Gastroesophageal sphincter (tissue), 4 donors: ENCODE measurements at regions not wholly inside any gene's neighbourhood (a gene's known extent, or its start where the extent isn't known, plus 50 kb on each side); places are given as distances from the start of the nearest gene placed in this dataset.

Experiments
- ATAC-seq: fragments of 150-250 bp; one replicate; pipeline ENCODE4 v1.9.1; 2016; ENCODE audit warnings: mild to moderate bottlenecking, moderate library complexity
- H3K27ac ChIP-seq, 4 donors: fragments of 200-600 bp; sonication (generic) in 3 of 4; 1 replicate in 3 of 4; 2 replicates in 1 of 4; pipeline ENCODE4 v1.5.1; 2016 to 2019
- H3K27me3 ChIP-seq: fragments of 200-600 bp; sonication (generic); one replicate; pipeline ENCODE4 v1.5.1; 2019
- H3K36me3 ChIP-seq, 2 donors: fragments of 200-600 bp; sonication (generic); one replicate each; pipeline ENCODE4 v1.5.1; 2019; ENCODE audit warnings: control low read depth in 1 of 2
- H3K4me1 ChIP-seq, 3 donors: fragments of 200-600 bp; sonication (generic); 1 replicate in 2 of 3; 2 replicates in 1 of 3; pipeline ENCODE4 v1.5.1; 2016 to 2019; ENCODE audit warnings: control low read depth in 2 of 3
- H3K4me3 ChIP-seq, 2 donors: fragments of 200-600 bp; sonication (generic); one replicate each; pipeline ENCODE4 v1.5.1; 2019; ENCODE audit warnings: mild to moderate bottlenecking in 1 of 2, moderate library complexity in 1 of 2
- H3K9me3 ChIP-seq, 3 donors: fragments of 200-600 bp; sonication (generic); one replicate each; pipeline ENCODE4 v1.5.1; 2017 to 2019; ENCODE audit warnings: control low read depth in 2 of 3
- EP300 ChIP-seq: sonication (generic); formaldehyde crosslinking; IDR thresholded peaks from one replicate; pipeline ENCODE4 v1.6.1; 2017; ENCODE audit warnings: antibody characterized with exemption, mild to moderate bottlenecking
- POLR2A ChIP-seq, 2 donors: fragments of 450-650 bp; IDR thresholded peaks; one replicate each; pipeline ENCODE4 v1.6.1; 2017; ENCODE audit warnings: antibody characterized with exemption in 2 of 2, mild to moderate bottlenecking in 2 of 2, moderate library complexity in 1 of 2
- POLR2AphosphoS5 ChIP-seq: sonication (generic); formaldehyde crosslinking; IDR thresholded peaks from one replicate; pipeline ENCODE4 v1.6.1; 2017; ENCODE audit warnings: antibody characterized with exemption
- WGBS, 2 donors: methylation state at CpG; one replicate each; pipeline ENCODE4 v1.1.5; 2018; ENCODE audit warnings: low coverage in 1 of 2; 5-methylcytosine and 5-hydroxymethylcytosine counted together
- TF ChIP-seq, protein P1 (sequence below), 4 experiments: fragments of 200-600 bp in 2 of 4; fragments of 450-650 bp in 2 of 4; sonication (generic) in 1 of 4; IDR thresholded peaks; one replicate each; pipeline ENCODE4 v1.5.1; 2017 to 2019; ENCODE audit warnings: antibody characterized with exemption in 4 of 4, mild to moderate bottlenecking in 2 of 4, moderate library complexity in 2 of 4

GRCh38 chr13:73933795-73934194 lies 200.4 kb downstream of the KLF12 start:
- no peak for TF ChIP-seq EP300
- TF ChIP-seq, protein P1, sequence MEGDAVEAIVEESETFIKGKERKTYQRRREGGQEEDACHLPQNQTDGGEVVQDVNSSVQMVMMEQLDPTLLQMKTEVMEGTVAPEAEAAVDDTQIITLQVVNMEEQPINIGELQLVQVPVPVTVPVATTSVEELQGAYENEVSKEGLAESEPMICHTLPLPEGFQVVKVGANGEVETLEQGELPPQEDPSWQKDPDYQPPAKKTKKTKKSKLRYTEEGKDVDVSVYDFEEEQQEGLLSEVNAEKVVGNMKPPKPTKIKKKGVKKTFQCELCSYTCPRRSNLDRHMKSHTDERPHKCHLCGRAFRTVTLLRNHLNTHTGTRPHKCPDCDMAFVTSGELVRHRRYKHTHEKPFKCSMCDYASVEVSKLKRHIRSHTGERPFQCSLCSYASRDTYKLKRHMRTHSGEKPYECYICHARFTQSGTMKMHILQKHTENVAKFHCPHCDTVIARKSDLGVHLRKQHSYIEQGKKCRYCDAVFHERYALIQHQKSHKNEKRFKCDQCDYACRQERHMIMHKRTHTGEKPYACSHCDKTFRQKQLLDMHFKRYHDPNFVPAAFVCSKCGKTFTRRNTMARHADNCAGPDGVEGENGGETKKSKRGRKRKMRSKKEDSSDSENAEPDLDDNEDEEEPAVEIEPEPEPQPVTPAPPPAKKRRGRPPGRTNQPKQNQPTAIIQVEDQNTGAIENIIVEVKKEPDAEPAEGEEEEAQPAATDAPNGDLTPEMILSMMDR (IDR thresholded peaks at IDR 0.05): no peak
- no peak for TF ChIP-seq POLR2A (IDR thresholded peaks at IDR 0.05)
- no peak for TF ChIP-seq POLR2AphosphoS5
- WGBS, 2 donors: 97 to 100% methylated on average over 2 of the region's 2 CpGs
- Histone ChIP-seq H3K27me3 (no peaks in the 10 kb centered on the region), H3K27ac (no peak overlapping the region), H3K4me1 (peaks cover 0 to 4% (median 2%) of the 10 kb centered on the region in 3 donors), H3K9me3 (no peaks in the 10 kb centered on the region), H3K36me3 (no peaks in the 10 kb centered on the region), H3K4me3 (no peak overlapping the region)
- no peak for ATAC-seq

DNA sequence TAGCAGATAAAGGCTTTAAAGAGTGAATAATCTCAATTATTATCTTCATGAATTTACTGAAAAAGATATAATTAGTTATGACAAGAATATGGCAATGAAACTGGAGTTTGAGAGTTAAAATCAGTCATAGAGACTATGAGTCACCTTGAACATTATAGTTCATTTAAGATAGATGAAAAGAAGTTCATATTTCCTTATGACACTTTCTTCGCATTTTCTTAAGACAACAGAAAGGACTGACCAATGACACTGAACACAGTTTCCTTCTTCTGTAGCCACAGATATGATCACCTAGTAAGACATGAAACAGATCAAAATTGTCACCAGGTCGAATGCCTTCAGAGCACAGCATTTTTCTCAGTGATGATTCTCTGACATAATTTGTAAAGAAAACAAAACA lies 202.1 kb downstream of the KLF12 start:
- WGBS, 2 donors: 88 to 89% methylated on average over 2 of the region's 2 CpGs
- Histone ChIP-seq H3K27me3 (no peaks in the 10 kb centered on the region), H3K36me3 (no peaks in the 10 kb centered on the region), H3K9me3 (no peaks in the 10 kb centered on the region), H3K4me3 (no peak overlapping the region), H3K27ac (no peak overlapping the region), H3K4me1 (peaks cover 0 to 4% (median 0%) of the 10 kb centered on the region in 3 donors)
- ATAC-seq: no peak
- TF ChIP-seq POLR2A (IDR thresholded peaks at IDR 0.05): no peak
- TF ChIP-seq, protein P1 (IDR thresholded peaks at IDR 0.05): no peak
- no peak for TF ChIP-seq POLR2AphosphoS5
- no peak for TF ChIP-seq EP300

GRCh38 chr13:73929287-73929932 lies 204.8 kb downstream of the KLF12 start:
- TF ChIP-seq EP300: no peak
- no peak for TF ChIP-seq POLR2A (IDR thresholded peaks at IDR 0.05)
- TF ChIP-seq POLR2AphosphoS5: no peak
- TF ChIP-seq, protein P1 (IDR thresholded peaks at IDR 0.05): no peak
- no peaks in the 10 kb centered on the region for H3K4me1 ChIP-seq
- WGBS, 2 donors: 93 to 98% methylated on average over 4 to 5 of the region's 6 CpGs
- no peaks in the 10 kb centered on the region for H3K9me3 ChIP-seq
- H3K27ac ChIP-seq: no peak overlapping the region
- no peaks in the 10 kb centered on the region for H3K36me3 ChIP-seq
- H3K27me3 ChIP-seq: no peaks in the 10 kb centered on the region
- no peak for ATAC-seq
- no peak overlapping the region for H3K4me3 ChIP-seq

DNA sequence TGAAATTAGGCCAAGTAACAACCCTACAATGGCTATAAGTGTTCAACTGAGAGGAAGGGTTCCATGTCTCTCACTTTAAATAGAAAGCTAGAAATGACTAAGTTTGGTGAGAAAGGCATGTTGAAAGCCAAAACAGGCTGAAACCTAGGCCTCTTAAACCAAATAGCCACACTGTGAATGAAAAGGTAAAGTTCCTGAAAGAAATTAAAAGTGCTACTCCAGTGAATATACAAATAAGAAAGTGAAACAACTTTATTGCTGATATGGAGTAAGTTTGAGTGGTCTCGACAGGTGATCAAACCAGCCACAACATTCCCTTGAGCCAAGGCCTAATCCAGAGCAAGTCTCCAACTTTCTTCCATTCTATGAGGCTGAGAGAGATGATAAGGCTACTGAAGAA lies 209.6 kb downstream of the KLF12 start:
- peaks cover 0 to 8% (median 0%) of the 10 kb centered on the region in 3 donors for H3K4me1 ChIP-seq
- H3K4me3 ChIP-seq: no peak overlapping the region
- no peaks in the 10 kb centered on the region for H3K9me3 ChIP-seq
- H3K27me3 ChIP-seq: no peaks in the 10 kb centered on the region
- ATAC-seq: no peak
- 91% methylated on average over 1 of the region's 1 CpG; no CpG with 5 or more reads in 1 of the 2 donors for WGBS, 2 donors
- no peaks in the 10 kb centered on the region for H3K36me3 ChIP-seq
- H3K27ac ChIP-seq: no peak overlapping the region
- TF ChIP-seq, protein P1 (IDR thresholded peaks at IDR 0.05): no peak
- TF ChIP-seq POLR2AphosphoS5: no peak
- TF ChIP-seq POLR2A (IDR thresholded peaks at IDR 0.05): no peak
